ENCODE measurements at regions not wholly inside any gene's neighbourhood (a gene's known extent, or its start where the extent isn't known, plus 50 kb on each side); places are given as distances from the start of the nearest gene placed in this dataset.

GRCh38 chr2:183991968-183992367 is 606.4 kb upstream of the ZNF804A start:
- no peaks in the 10 kb centered on the region for H3K27me3 ChIP-seq (ENCODE audit: insufficient read depth)
- no peaks in the 10 kb centered on the region for H3F3A ChIP-seq (replicated peaks; ENCODE audit: low read depth)
- H3K27me3 Mint-ChIP-seq (ENCODE audit: insufficient read depth, low read depth, poor library complexity): no peaks in the 10 kb centered on the region
- H3K4me2 ChIP-seq: no peak overlapping the region
- no peaks in the 10 kb centered on the region; the same call in 1 of the 3 replicates for H3K36me3 Mint-ChIP-seq (ENCODE audit: low read depth)
- no peak overlapping the region for H3K4me3 ChIP-seq
- H3K27ac Mint-ChIP-seq: no peak overlapping the region
- H3K36me3 ChIP-seq (ENCODE audit: insufficient read depth): no peaks in the 10 kb centered on the region
- H4K20me1 ChIP-seq (replicated peaks; ENCODE audit: insufficient read depth): no peaks in the 10 kb centered on the region
- TF ChIP-seq NANOG (IDR thresholded peaks at IDR 0.05; ENCODE audit: borderline replicate concordance) (no peak), REST (IDR thresholded peaks at IDR 0.05; ENCODE audit: unreplicated experiment) (no peak), STAT1 (IDR thresholded peaks at IDR 0.05; ENCODE audit: unreplicated experiment) (no peak), POLR2AphosphoS5 (IDR thresholded peaks at IDR 0.05; ENCODE audit: low read depth) (no peak), ETS1 (IDR thresholded peaks at IDR 0.05) (no peak), JUNB (IDR thresholded peaks at IDR 0.05; ENCODE audit: unreplicated experiment) (no peak), CREB1 (CRISPR knock-in tag; IDR thresholded peaks at IDR 0.05; ENCODE audit: low read depth) (no peak), ZNF331 (CRISPR knock-in tag; IDR thresholded peaks at IDR 0.05; ENCODE audit: low read depth) (no peak), ZNF114 (CRISPR knock-in tag; IDR thresholded peaks at IDR 0.05) (no peak), EZH2phosphoT487 (IDR thresholded peaks at IDR 0.05; ENCODE audit: unreplicated experiment) (no peak), EZH2 (IDR thresholded peaks at IDR 0.05; ENCODE audit: low read depth, unreplicated experiment) (no peak), ZNF462 (CRISPR knock-in tag; IDR thresholded peaks at IDR 0.05) (no peak), CTCF (conservative IDR thresholded peaks at IDR 0.05; ENCODE audit: low read depth in 2 of 2) (no peak)
- 0 out of 2 replicates have a peak, but pooled peaks cover 4% of the 10 kb centered on the region for H3K4me1 ChIP-seq (ENCODE audit: insufficient read depth)
- DNase-seq (ENCODE audit: low spot score) (no peak), ATAC-seq (no peak)
- no peak overlapping the region for H3K4me3 Mint-ChIP-seq
- no peak overlapping the region for H2AFZ ChIP-seq
- no peak overlapping the region for H3K27ac ChIP-seq (ENCODE audit: low read depth)
- peaks cover 4% of the 10 kb centered on the region; the same call in 2 of the 3 replicates for H3K9me3 Mint-ChIP-seq
- peaks cover 7% of the 10 kb centered on the region for H3K4me1 Mint-ChIP-seq
- H3K9me2 ChIP-seq (ENCODE audit: insufficient read depth): no peaks in the 10 kb centered on the region; the same call in 1 of the 2 replicates
- H3K79me2 ChIP-seq (replicated peaks; ENCODE audit: insufficient read depth): no peaks in the 10 kb centered on the region

Measured in GM23338 (cell line).